Sigmoid colon (tissue), 6 donors: ENCODE measurements at regions not wholly inside any gene's neighbourhood (a gene's known extent, or its start where the extent isn't known, plus 50 kb on each side); places are given as distances from the start of the nearest gene placed in this dataset.

Source experiments
- DNase-seq: peaks from one replicate; pipeline ENCODE4 v3.0.0-alpha.2; 2019
- H3K27ac ChIP-seq, 4 donors: fragments of 200-600 bp; sonication (generic); one replicate each; pipeline ENCODE4 v1.5.1; 2016 to 2019; ENCODE audit warnings: mild to moderate bottlenecking in 1 of 4
- H3K27me3 ChIP-seq, 3 donors: fragments of 200-600 bp; sonication (generic); one replicate each; pipeline ENCODE4 v1.5.1; 2019; ENCODE audit warnings: mild to moderate bottlenecking in 1 of 3
- H3K36me3 ChIP-seq, 4 donors: fragments of 200-600 bp; sonication (generic); one replicate each; pipeline ENCODE4 v1.5.1; 2016 to 2019
- H3K4me1 ChIP-seq, 4 donors: fragments of 200-600 bp; sonication (generic); one replicate each; pipeline ENCODE4 v1.5.1; 2017 to 2019
- H3K4me3 ChIP-seq, 4 donors: fragments of 200-600 bp; sonication (generic); one replicate each; pipeline ENCODE4 v1.5.1; 2017 to 2019; ENCODE audit warnings: mild to moderate bottlenecking in 2 of 4, moderate library complexity in 1 of 4
- H3K9me3 ChIP-seq, 4 donors: fragments of 200-600 bp in 3 of 4; sonication (generic) in 3 of 4; one replicate each; pipeline versions ENCODE4 v1.5.1 to v1.6.1; 2013 to 2019
- CTCF ChIP-seq, 4 experiments: fragments of 450-650 bp in 3 of 4; fragments of 200-600 bp in 1 of 4; IDR thresholded peaks; one replicate each; pipeline ENCODE4 v1.5.1; 2016 to 2019; ENCODE audit warnings: antibody characterized with exemption in 4 of 4, mild to moderate bottlenecking in 3 of 4, moderate library complexity in 2 of 4
- EP300 ChIP-seq, 4 donors: sonication (generic); formaldehyde crosslinking; IDR thresholded peaks; one replicate each; pipeline ENCODE4 v1.6.1; 2017; ENCODE audit warnings: antibody characterized with exemption in 4 of 4
- POLR2A ChIP-seq, 2 donors: fragments of 450-650 bp; IDR thresholded peaks; one replicate each; pipeline ENCODE4 v1.6.1; 2016; ENCODE audit warnings: antibody characterized with exemption in 2 of 2, mild to moderate bottlenecking in 2 of 2, moderate library complexity in 2 of 2
- POLR2AphosphoS5 ChIP-seq, 4 donors: sonication (generic); formaldehyde crosslinking; IDR thresholded peaks; one replicate each; pipeline ENCODE4 v1.6.1; 2017; ENCODE audit warnings: antibody characterized with exemption in 4 of 4
- WGBS, 2 donors: extraction: QIAGEN DNeasy Blood & Tissue Kit; methylation state at CpG; one replicate each; pipeline ENCODE4 v1.1.7; 2013; 5-methylcytosine and 5-hydroxymethylcytosine counted together
- intact Hi-C: fragments of 100-400 bp; cut with DNase I; formaldehyde crosslinking; loops from one replicate; pipeline ENCODE4 v1.15.1; 2023
- donor health status: healthy with polysubstance abuse.
- donor health status: healthy.

GRCh38 chr21:35208810-35209517 is 159.9 kb upstream of the RUNX1 start:
- no peaks in the 10 kb centered on the region for H3K36me3 ChIP-seq
- H3K27me3 ChIP-seq, result no peaks in the 10 kb centered on the region
- WGBS, 2 donors, result 80 to 84% methylated on average over 7 of the region's 7 CpGs
- intact Hi-C loops, result loop anchor here (5.0 kb wide), 2 partner anchors 48 to 322 kb away; no protein-coding TSS in a partner anchor
- H3K27ac ChIP-seq, result peak overlapping the region in 3 of 4 donors; percentile 49 to 82 (median 54)
- H3K9me3 ChIP-seq, result no peaks in the 10 kb centered on the region
- TF ChIP-seq EP300 (IDR thresholded peaks at IDR 0.05) (no peak), CTCF (IDR thresholded peaks at IDR 0.05) (no peak), POLR2AphosphoS5 (IDR thresholded peaks at IDR 0.05) (peak in 2 of 4 donors; percentile 15 to 31), POLR2A (IDR thresholded peaks at IDR 0.05) (no peak)
- DNase-seq, result no peak
- peaks cover 0 to 34% (median 25%) of the 10 kb centered on the region in 4 donors for H3K4me1 ChIP-seq
- H3K4me3 ChIP-seq, result no peak overlapping the region

- H3K27me3 ChIP-seq, result no peaks in the 10 kb centered on the region
- DNase-seq, result no peak
- no peaks in the 10 kb centered on the region for H3K36me3 ChIP-seq
- peak overlapping the region in 3 of 4 donors; percentile 49 to 82 (median 54) for H3K27ac ChIP-seq
- intact Hi-C loops, result loop anchor here (5.0 kb wide), 2 partner anchors 49 to 321 kb away; no protein-coding TSS in a partner anchor
- WGBS, 2 donors, result 84 to 88% methylated on average over 10 of the region's 10 CpGs
- H3K4me1 ChIP-seq, result peaks cover 0 to 42% (median 33%) of the 10 kb centered on the region in 4 donors
- H3K9me3 ChIP-seq, result no peaks in the 10 kb centered on the region
- no peak overlapping the region for H3K4me3 ChIP-seq
- no peak for TF ChIP-seq POLR2A (IDR thresholded peaks at IDR 0.05)
Observed at GRCh38 chr21:35208104-35208503, 159.0 kb upstream of the RUNX1 start.

- H3K27ac ChIP-seq, result peak overlapping the region in 3 of 4 donors; percentile 28 to 82 (median 54)
Observed at GRCh38 chr21:35207322-35207721, 158.2 kb upstream of the RUNX1 start.

GRCh38 chr21:35206141-35207125 is 157.3 kb upstream of the RUNX1 start:
- Histone ChIP-seq H3K4me1 (peaks cover 0 to 52% (median 43%) of the 10 kb centered on the region in 4 donors), H3K4me3 (no peak overlapping the region), H3K36me3 (no peaks in the 10 kb centered on the region), H3K9me3 (no peaks in the 10 kb centered on the region), H3K27ac (peak overlapping the region; percentile 28 to 82 (median 53)), H3K27me3 (no peaks in the 10 kb centered on the region)
- intact Hi-C loops, result loop anchor here (5.0 kb wide), 2 partner anchors 51 to 319 kb away; no protein-coding TSS in a partner anchor
- 66 to 77% methylated on average over 11 of the region's 11 CpGs for WGBS, 2 donors
- no peak for DNase-seq
- TF ChIP-seq POLR2A (IDR thresholded peaks at IDR 0.05) (no peak), EP300 (IDR thresholded peaks at IDR 0.05) (no peak), CTCF (IDR thresholded peaks at IDR 0.05) (no peak), POLR2AphosphoS5 (IDR thresholded peaks at IDR 0.05) (no peak)

More at GRCh38 chr21:35207322-35207721, 158.2 kb upstream of the RUNX1 start:
- WGBS, 2 donors, result 85 to 90% methylated on average over 9 of the region's 9 CpGs
- H3K4me1 ChIP-seq, result peaks cover 0 to 49% (median 41%) of the 10 kb centered on the region in 4 donors
- intact Hi-C loops, result loop anchor here (5.0 kb wide), 2 partner anchors 50 to 320 kb away; no protein-coding TSS in a partner anchor
- TF ChIP-seq POLR2A (IDR thresholded peaks at IDR 0.05) (no peak), POLR2AphosphoS5 (IDR thresholded peaks at IDR 0.05) (no peak), EP300 (IDR thresholded peaks at IDR 0.05) (no peak), CTCF (IDR thresholded peaks at IDR 0.05) (no peak)
- H3K9me3 ChIP-seq, result no peaks in the 10 kb centered on the region
- H3K27me3 ChIP-seq, result no peaks in the 10 kb centered on the region
- no peaks in the 10 kb centered on the region for H3K36me3 ChIP-seq
- H3K4me3 ChIP-seq, result no peak overlapping the region
- DNase-seq, result no peak
